ENCODE measurements at regions not wholly inside any gene's neighbourhood (a gene's known extent, or its start where the extent isn't known, plus 50 kb on each side); places are given as distances from the start of the nearest gene placed in this dataset.

GRCh38 chr9:22992780-22993179 is 546.2 kb downstream of the DMRTA1 start:
- TF ChIP-seq EZH2 (IDR thresholded peaks at IDR 0.05; ENCODE audit: insufficient read depth, poor library complexity, severe bottlenecking) (no peak), EZH2phosphoT487 (IDR thresholded peaks at IDR 0.05; ENCODE audit: insufficient read depth, low read depth) (no peak)
